Panc1 (cell line): ENCODE measurements at regions not wholly inside any gene's neighbourhood (a gene's known extent, or its start where the extent isn't known, plus 50 kb on each side); places are given as distances from the start of the nearest gene placed in this dataset.

Experiments
- ATAC-seq: fragments of 200-7000 bp; cut with Tn5 transposase; 2 replicates; pipeline ENCODE4 v1.9.1; 2020; ENCODE audit warnings: mild to moderate bottlenecking, moderate library complexity
- BruUV-seq: library from RNA; stranded (reverse); fragments of 400-500 nt; replicated peaks from 2 replicates; lab custom pipeline; 2021; lab: Mats Ljungman, UMichigan
- CTCF ChIA-PET: fragments of 300-600 bp; sonication (Branson Sonifier 250); formaldehyde crosslinking; loops from one replicate; lab custom pipeline; 2022; ENCODE audit warnings: antibody characterized with exemption; lab: Charles Lee
- POLR2A ChIA-PET: fragments of 300-600 bp; sonication (Branson Sonifier 250); formaldehyde crosslinking; loops from one replicate; lab custom pipeline; 2022; ENCODE audit warnings: antibody characterized with exemption; lab: Charles Lee
- DNase-seq: peaks from one replicate; pipeline ENCODE4 v3.0.0-alpha.2; 2010; ENCODE audit warnings: low read depth, low spot score
- H3K27ac ChIP-seq: 2 replicates; pipeline ENCODE4 v1.5.1; 2011; ENCODE audit warnings: mild to moderate bottlenecking, low read length, inconsistent platforms
- H3K27me3 ChIP-seq: fragments of 200-500 bp; sonication (Bioruptor generic); 2 replicates; pipeline ENCODE4 v1.6.0; 2014; ENCODE audit warnings: low read length, inconsistent platforms; ENCODE audit not compliant: control insufficient read depth, insufficient read depth
- H3K36me3 ChIP-seq: fragments of 200-500 bp; sonication (Bioruptor generic); 2 replicates; pipeline ENCODE4 v1.5.1; 2014; ENCODE audit warnings: inconsistent platforms, mild to moderate bottlenecking, low read length, moderate library complexity; ENCODE audit not compliant: control insufficient read depth, insufficient read depth
- H3K4me1 ChIP-seq: 2 replicates; pipeline ENCODE4 v1.5.1; 2011; ENCODE audit warnings: inconsistent platforms, mild to moderate bottlenecking, low read length, moderate library complexity; ENCODE audit not compliant: control insufficient read depth, insufficient read depth
- H3K4me3 ChIP-seq, 2 experiments: 2 replicates each; pipeline ENCODE4 v1.5.1; 2011 to 2012; ENCODE audit warnings: low read depth in 2 of 2, low read length in 2 of 2, mild to moderate bottlenecking in 2 of 2, inconsistent platforms in 1 of 2, moderate library complexity in 1 of 2
- H3K9me3 ChIP-seq: fragments of 200-500 bp; sonication (Bioruptor generic); 2 replicates; pipeline ENCODE4 v1.5.1; 2014; ENCODE audit warnings: low read depth, mild to moderate bottlenecking, inconsistent platforms, low read length, moderate library complexity; ENCODE audit not compliant: control insufficient read depth, insufficient read depth
- POLR2AphosphoS5 ChIP-seq: IDR thresholded peaks from 2 replicates; pipeline ENCODE4 v1.6.1; 2012; ENCODE audit warnings: mild to moderate bottlenecking, low read depth, low read length, moderate library complexity
- SIN3A ChIP-seq: IDR thresholded peaks from 2 replicates; pipeline ENCODE4 v1.6.1; 2012; ENCODE audit warnings: low read depth, mild to moderate bottlenecking, low read length, moderate library complexity, borderline replicate concordance; ENCODE audit not compliant: insufficient read depth
- TCF7L2 ChIP-seq: IDR thresholded peaks from 2 replicates; pipeline ENCODE4 v1.6.1; 2011; ENCODE audit warnings: mild to moderate bottlenecking, low read depth, low read length, inconsistent platforms
- in situ Hi-C: cut with HindIII; loops from 2 replicates; pipeline ENCODE4 v1.10.0; 2016; ENCODE audit warnings: low sequenced_read_pairs, low pct_unique_long_range_greater_than_20kb
- intact Hi-C: fragments of 100-400 bp; cut with micrococcal nuclease; formaldehyde crosslinking; loops from one replicate; pipeline ENCODE4 v1.10.0; 2022; ENCODE audit not compliant: unreplicated experiment
- TF ChIP-seq, protein P1 (sequence below), 2 experiments: IDR thresholded peaks; 2 replicates each; pipeline ENCODE4 v1.6.1; 2011 to 2012; ENCODE audit warnings: low read depth in 2 of 2, control low read depth in 1 of 2, low read length in 1 of 2, mild to moderate bottlenecking in 1 of 2, moderate library complexity in 1 of 2; ENCODE audit not compliant: insufficient read depth in 1 of 2
- TF ChIP-seq, protein P2 (sequence below): fragments of 450-650 bp; IDR thresholded peaks from 2 replicates; pipeline ENCODE4 v1.5.1; 2017; ENCODE audit warnings: mild to moderate bottlenecking

DNA sequence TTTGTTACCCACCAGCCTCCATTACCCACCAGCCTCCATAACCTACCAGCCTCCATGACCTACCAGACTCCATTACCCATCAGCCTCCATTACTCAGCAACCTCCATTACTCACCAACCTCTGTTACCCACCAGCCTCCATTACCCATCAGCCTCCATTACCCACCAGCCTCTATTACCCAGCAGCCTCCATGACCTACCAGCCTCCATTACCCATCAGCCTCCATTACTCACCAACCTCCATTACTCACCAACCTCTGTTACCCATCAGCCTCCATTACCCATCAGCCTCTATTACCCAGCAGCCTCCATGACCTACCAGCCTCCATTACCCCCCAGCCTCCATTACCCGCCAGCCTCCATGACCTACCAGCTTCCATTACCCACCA, 133.3 kb upstream of the HS6ST1 start:
- ATAC-seq = no peak
- POLR2A ChIA-PET = no interaction called here
- Histone ChIP-seq H3K27me3 (no peaks in the 10 kb centered on the region), H3K4me1 (no peaks in the 10 kb centered on the region), H3K4me3 (no peak overlapping the region), H3K9me3 (no peaks in the 10 kb centered on the region), H3K27ac (no peak overlapping the region), H3K36me3 (no peaks in the 10 kb centered on the region)
- CTCF ChIA-PET = no interaction called here
- DNase-seq = no peak
- TF ChIP-seq, protein P1, sequence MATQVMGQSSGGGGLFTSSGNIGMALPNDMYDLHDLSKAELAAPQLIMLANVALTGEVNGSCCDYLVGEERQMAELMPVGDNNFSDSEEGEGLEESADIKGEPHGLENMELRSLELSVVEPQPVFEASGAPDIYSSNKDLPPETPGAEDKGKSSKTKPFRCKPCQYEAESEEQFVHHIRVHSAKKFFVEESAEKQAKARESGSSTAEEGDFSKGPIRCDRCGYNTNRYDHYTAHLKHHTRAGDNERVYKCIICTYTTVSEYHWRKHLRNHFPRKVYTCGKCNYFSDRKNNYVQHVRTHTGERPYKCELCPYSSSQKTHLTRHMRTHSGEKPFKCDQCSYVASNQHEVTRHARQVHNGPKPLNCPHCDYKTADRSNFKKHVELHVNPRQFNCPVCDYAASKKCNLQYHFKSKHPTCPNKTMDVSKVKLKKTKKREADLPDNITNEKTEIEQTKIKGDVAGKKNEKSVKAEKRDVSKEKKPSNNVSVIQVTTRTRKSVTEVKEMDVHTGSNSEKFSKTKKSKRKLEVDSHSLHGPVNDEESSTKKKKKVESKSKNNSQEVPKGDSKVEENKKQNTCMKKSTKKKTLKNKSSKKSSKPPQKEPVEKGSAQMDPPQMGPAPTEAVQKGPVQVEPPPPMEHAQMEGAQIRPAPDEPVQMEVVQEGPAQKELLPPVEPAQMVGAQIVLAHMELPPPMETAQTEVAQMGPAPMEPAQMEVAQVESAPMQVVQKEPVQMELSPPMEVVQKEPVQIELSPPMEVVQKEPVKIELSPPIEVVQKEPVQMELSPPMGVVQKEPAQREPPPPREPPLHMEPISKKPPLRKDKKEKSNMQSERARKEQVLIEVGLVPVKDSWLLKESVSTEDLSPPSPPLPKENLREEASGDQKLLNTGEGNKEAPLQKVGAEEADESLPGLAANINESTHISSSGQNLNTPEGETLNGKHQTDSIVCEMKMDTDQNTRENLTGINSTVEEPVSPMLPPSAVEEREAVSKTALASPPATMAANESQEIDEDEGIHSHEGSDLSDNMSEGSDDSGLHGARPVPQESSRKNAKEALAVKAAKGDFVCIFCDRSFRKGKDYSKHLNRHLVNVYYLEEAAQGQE (IDR thresholded peaks at IDR 0.05; ENCODE audit: insufficient read depth in 1 of 2, low read depth in 2 of 2, low read length in 1 of 2) = no peak
- TF ChIP-seq, protein P2, sequence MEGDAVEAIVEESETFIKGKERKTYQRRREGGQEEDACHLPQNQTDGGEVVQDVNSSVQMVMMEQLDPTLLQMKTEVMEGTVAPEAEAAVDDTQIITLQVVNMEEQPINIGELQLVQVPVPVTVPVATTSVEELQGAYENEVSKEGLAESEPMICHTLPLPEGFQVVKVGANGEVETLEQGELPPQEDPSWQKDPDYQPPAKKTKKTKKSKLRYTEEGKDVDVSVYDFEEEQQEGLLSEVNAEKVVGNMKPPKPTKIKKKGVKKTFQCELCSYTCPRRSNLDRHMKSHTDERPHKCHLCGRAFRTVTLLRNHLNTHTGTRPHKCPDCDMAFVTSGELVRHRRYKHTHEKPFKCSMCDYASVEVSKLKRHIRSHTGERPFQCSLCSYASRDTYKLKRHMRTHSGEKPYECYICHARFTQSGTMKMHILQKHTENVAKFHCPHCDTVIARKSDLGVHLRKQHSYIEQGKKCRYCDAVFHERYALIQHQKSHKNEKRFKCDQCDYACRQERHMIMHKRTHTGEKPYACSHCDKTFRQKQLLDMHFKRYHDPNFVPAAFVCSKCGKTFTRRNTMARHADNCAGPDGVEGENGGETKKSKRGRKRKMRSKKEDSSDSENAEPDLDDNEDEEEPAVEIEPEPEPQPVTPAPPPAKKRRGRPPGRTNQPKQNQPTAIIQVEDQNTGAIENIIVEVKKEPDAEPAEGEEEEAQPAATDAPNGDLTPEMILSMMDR = no peak
- TF ChIP-seq TCF7L2 = no peak
- no peak for TF ChIP-seq SIN3A
- TF ChIP-seq POLR2AphosphoS5 = no peak
- intact Hi-C loops (no loop called here), in situ Hi-C loops (no loop called here)
- BruUV-seq = no TSS peak

- Histone ChIP-seq H3K27ac (no peak overlapping the region), H3K9me3 (no peaks in the 10 kb centered on the region), H3K4me3 (no peak overlapping the region), H3K4me1 (no peaks in the 10 kb centered on the region), H3K27me3 (no peaks in the 10 kb centered on the region), H3K36me3 (no peaks in the 10 kb centered on the region)
- ChIA-PET POLR2A (interaction anchor here (0.6 kb wide), 1 partner anchor 70 kb away, joined by 3 read pairs; no protein-coding TSS in a partner anchor), CTCF (no interaction called here)
- in situ Hi-C loops (no loop called here), intact Hi-C loops (no loop called here)
- no peak for DNase-seq
- no peak for TF ChIP-seq TCF7L2
- TF ChIP-seq SIN3A = no peak
- no peak for TF ChIP-seq POLR2AphosphoS5
- TF ChIP-seq, protein P2 = no peak
- TF ChIP-seq, protein P1 (IDR thresholded peaks at IDR 0.05; ENCODE audit: insufficient read depth in 1 of 2, low read depth in 2 of 2, low read length in 1 of 2) = no peak
- ATAC-seq = no peak
- BruUV-seq = no TSS peak
Measured at GRCh38 chr2:128452536-128453530, 134.2 kb upstream of the HS6ST1 start.
